ENCODE measurements at regions not wholly inside any gene's neighbourhood (a gene's known extent, or its start where the extent isn't known, plus 50 kb on each side); places are given as distances from the start of the nearest gene placed in this dataset.

DNA sequence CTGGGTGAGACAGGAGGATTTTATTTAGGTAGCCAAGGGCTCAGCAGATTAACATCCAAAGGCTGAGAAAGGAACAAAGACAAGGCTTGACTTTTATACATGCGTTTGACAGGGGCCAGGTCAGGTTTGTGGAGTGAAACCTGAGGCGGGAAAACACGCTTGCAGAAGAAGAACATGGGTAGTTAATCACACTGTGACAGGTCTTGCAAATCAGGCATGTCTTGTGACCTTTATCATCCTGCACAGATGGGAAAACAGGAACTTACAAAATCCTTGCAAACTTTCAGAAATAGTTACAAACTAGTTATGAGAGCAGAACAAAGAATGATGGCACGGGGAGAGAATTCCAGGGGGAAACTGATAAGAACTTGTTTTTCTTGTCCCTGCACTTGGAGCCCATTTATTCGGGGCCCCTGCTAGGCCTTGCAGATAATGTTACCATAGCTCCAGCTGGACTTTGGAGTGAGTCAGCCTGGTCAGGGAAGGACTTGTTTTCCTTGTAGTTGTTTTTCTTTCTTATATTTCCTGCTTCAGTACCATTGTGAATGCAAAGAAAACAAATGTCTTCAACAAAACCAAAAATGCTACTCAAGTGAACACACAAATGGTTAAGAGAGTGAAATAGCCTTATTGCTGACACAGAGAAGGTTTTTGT lies 965.9 kb upstream of the ROBO1 start:
- no peak for TF ChIP-seq KDM1A (IDR thresholded peaks at IDR 0.05; ENCODE audit: low read depth)
- no peak for TF ChIP-seq ELK1 (IDR thresholded peaks at IDR 0.05; ENCODE audit: low read depth, low read length)
- TF ChIP-seq RAD21 (conservative IDR thresholded peaks at IDR 0.05 in 1 of 2, IDR thresholded peaks at IDR 0.05 in 1 of 2), result no peak
- TF ChIP-seq CTCF (IDR thresholded peaks at IDR 0.05), result no peak

All from A549 (cell line).